GM18868 (cell line): ENCODE measurements at regions not wholly inside any gene's neighbourhood (a gene's known extent, or its start where the extent isn't known, plus 50 kb on each side); places are given as distances from the start of the nearest gene placed in this dataset.

ENCODE experiments used
- ATAC-seq: cut with Tn5 transposase; IDR thresholded peaks from one replicate; pipeline ENCODE4 v1.9.1; 2021; ENCODE audit warnings: mild to moderate bottlenecking, moderate library complexity; ENCODE audit not compliant: unreplicated experiment

GRCh38 chr2:57544624-57545023, 502.0 kb upstream of the VRK2 start:
- no peak for ATAC-seq

GRCh38 chr2:57546478-57546877, 500.1 kb upstream of the VRK2 start:
- ATAC-seq: no peak

DNA sequence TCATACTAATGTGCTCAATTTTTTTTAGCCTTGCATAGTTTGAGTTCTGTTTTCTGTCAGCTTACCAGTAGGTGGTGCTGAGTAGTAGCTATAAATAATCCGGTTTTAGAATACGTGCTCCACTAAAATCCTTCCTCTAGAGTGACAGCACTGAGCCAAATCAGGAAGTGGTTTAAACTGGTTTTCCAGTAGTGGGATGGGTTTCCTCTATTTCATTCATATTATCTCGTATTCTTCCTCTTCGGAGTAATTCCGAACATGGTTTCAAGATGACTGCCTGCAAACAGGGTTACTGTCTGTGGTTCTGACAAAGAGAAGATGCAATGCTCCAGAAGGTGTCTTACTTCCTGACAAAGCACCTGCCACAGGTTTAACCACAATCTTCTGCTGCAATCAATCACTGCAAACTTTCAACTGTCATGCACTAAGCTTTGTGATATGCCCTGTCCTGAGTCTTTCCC, 496.9 kb upstream of the VRK2 start:
- peak; percentile 85 for ATAC-seq

DNA sequence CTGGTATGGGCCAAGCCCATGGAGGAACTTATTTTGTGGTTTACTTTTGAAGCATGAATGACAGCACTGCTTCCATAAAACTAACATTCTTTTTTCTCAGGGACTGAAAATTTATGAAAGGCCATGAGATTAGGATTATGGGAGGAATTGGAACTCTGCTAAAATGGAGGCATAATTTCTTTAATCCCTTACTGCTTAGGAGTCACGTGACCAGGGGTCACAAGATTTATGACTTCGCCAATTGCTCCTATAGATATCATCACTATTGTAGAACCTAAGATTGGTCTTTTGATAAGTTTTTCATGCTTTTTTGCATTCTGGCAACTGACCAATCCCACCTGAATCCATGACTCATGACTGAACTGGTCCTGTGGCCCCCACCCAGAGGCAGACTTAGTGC, 495.7 kb upstream of the VRK2 start:
- no peak for ATAC-seq

DNA sequence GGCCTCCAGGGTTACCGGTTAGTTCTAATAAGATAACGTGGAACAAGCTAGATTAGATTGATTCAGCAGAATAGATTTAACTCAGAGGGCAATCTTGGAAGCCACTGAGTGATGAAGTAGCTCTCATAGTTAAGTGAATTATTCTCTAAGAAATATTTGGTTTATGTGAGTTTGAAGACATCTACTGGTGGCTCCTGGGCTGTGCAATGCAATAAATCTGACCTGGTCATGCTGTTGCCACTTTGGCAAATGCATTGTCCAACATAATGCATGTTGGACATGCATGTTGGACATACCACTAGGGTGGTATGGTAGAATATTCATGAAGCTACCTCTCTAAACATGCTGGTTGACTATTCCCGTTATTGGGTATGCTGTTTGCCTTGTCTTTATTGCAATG, 493.7 kb upstream of the VRK2 start:
- ATAC-seq: no peak

GRCh38 chr2:57554348-57554747, 492.3 kb upstream of the VRK2 start:
- no peak for ATAC-seq

- ATAC-seq: no peak
Observed at GRCh38 chr2:57558312-57558711, 488.3 kb upstream of the VRK2 start.

DNA sequence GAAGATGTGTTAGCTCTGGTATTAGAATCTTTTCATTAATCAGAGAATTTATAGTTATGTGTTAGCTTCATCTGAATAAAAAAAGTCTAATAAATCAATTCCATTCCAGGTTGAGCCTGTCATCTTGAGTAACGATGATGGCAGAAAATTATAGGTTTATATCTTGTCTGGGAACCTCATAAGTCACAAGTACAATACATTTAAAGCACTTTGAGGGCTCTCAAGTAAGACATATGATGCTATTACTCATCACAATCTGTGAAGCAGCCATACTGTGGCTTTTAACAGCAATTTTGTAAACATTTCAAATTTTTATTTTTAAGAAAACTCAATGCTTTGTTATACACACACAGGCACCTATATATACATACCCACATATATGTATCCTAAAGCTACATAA, 484.1 kb upstream of the VRK2 start:
- ATAC-seq: no peak

- ATAC-seq: no peak
Observed at GRCh38 chr2:57563015-57563414, 483.6 kb upstream of the VRK2 start.

DNA sequence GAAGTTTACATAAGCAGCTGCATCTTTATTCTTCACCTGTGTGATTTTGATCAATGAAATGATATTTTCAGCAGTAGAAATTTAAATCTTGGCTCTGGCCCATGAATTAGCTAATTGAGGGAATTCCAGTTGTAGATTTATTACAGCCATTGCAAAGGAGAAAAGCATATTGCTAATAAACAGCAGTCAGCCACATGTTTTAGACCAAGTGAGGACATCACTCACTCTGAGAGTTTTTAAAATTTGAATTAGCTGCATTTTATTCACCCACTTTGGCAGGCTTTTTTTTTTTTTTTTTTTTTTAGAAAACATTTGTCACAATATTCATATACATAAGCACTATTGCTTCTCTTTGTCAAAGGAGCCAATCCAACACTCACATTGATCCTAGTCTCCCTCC, 479.4 kb upstream of the VRK2 start:
- no peak for ATAC-seq

DNA sequence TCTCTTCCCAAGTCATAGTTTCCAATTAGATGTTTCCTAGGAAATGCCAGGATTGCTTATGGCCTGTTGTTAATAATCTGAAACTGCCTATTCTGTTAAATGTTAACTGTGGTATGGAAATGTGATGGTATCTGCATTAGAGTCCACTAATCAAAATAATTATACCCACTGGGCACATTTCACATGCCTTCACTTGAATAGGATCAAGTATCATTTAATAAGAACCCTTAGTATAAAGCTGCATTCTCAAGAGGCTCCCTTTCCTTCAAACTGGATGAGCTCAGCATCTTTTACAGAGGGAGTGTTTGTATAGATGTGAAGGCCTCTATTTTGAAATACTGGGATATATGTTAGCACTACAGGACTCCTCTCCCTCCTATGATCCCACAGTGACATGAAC, 477.2 kb upstream of the VRK2 start:
- ATAC-seq: no peak

DNA sequence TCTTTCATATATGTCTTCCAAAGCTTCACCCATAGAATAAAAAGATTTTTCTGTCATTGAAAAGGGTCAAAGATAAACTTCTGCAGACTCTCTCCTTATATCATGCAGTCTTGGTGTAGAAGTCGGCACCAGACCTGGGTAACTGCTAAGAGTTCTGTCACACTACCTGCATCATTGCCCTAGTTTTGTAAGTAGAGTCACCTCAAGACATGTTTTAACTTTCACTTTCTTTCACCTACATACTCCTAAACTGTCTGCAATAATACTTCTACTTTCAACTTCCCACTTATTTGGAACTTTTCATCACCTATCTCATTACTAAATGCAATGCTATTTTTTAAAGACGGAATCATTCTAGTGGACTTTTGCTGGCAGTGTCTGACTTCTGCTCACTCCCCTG, 475.6 kb upstream of the VRK2 start:
- ATAC-seq: peak; percentile 63

DNA sequence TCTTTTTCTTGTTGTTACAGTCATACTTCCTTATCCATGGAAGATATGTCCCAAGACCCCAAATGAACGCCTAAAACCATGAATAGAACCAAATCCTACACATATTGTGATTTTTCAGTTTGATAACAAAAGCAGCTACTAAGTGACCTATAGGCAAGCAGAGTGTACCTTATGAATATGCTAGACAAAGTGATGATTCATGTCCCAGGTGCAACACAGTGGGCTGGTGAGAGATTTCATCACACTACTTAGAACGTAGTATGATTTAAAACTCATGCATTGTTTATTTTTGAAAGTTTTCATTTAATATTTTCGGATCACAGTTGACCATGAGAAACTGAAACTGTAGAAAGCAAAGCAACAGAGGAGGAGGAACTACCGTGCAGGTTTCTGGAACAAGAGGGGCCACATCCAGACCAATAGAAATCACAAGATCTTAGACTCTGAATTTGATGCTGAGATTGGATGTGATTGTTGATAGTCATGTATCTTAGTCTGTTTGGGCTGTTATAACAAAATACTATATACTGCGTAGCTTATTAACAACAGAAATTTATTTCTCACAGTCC, 470.8 kb upstream of the VRK2 start:
- ATAC-seq: no peak

DNA sequence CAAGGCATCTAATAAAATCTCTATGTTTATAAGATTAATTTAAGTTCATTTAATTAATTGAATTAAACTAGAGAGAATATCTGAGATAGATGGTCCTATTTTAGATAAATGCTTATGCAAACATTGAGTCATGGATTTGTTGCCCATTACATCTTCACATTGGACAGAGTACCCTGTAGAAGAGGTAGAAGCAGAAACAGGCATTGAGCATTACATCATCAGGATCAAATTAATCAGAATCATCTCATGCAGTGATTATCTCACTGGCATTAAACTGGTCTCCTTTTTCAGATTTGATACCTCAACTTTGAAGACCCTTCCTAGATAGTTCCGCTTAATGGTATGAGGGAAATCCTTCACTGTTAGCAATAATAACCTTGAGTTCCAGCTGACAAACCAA, 469.6 kb upstream of the VRK2 start:
- ATAC-seq: no peak

DNA sequence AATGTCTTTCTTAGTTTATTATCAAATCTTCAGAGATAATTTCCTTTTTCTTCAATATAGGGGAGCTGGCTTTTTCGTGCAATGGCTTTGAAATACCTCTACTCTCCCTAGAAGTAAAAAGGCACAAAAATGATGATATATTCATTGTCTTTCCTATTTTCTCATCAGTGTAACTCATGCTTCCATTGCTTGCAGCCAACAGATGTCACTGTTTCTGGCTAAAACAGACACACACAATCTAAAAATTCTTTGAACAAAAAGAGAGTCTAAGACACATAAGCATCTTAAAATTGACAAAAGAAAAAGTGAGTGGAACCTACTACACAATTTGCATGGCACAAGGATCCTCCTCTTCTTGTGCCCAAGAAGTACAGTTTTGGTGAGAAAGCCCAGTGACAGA, 448.7 kb upstream of the VRK2 start:
- no peak for ATAC-seq

DNA sequence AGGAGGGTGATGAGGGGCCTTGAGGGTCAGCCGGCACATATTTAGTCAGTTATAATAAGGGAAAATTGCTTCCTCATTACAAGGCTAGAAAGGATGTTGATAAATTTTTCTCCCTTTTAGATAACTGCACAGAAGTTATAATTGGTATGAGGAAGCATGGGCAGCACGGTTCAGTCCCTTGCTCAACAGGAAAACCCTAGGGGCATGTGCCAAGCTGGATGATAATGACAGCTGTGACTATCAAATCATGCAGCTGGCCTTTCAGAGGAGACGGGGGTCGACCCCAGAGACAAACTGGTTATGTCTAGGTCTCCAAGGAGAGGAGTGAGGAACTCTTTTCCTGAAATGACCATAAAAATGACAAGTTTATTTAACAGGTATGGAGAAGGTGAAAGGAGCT, 448.1 kb upstream of the VRK2 start:
- ATAC-seq: no peak

- no peak for ATAC-seq
Observed at GRCh38 chr2:57602733-57603132, 443.9 kb upstream of the VRK2 start.

- no peak for ATAC-seq
Observed at GRCh38 chr2:57614988-57615387, 431.6 kb upstream of the VRK2 start.

GRCh38 chr2:57615855-57616556, 430.6 kb upstream of the VRK2 start:
- no peak for ATAC-seq

GRCh38 chr2:57617318-57617717, 429.3 kb upstream of the VRK2 start:
- ATAC-seq: no peak

- no peak for ATAC-seq
Observed at GRCh38 chr2:57621122-57621663, 425.4 kb upstream of the VRK2 start.

- ATAC-seq: no peak
Observed at GRCh38 chr2:57622009-57622408, 424.6 kb upstream of the VRK2 start.

- ATAC-seq: no peak
Observed at GRCh38 chr2:57656198-57656597, 390.4 kb upstream of the VRK2 start.
